GM12875 (cell line): ENCODE measurements at regions not wholly inside any gene's neighbourhood (a gene's known extent, or its start where the extent isn't known, plus 50 kb on each side); places are given as distances from the start of the nearest gene placed in this dataset.
"Not testable (repeated sequence)": the region's sequence is repeated elsewhere in the genome, so short reads cannot be mapped to it uniquely, and the experiment has no call there.

ENCODE experiments used
- H3K4me3 ChIP-seq: one replicate; pipeline ENCODE4 v1.5.1; 2011; ENCODE audit warnings: low read depth, low read length, control low read depth
- CTCF ChIP-seq: IDR thresholded peaks from 2 replicates; pipeline ENCODE4 v1.5.1; 2011; ENCODE audit warnings: low read depth, mild to moderate bottlenecking, control low read depth, inconsistent platforms, low read length, moderate library complexity, borderline replicate concordance; ENCODE audit not compliant: insufficient read depth

- no peak overlapping the region for H3K4me3 ChIP-seq
- no peak for TF ChIP-seq CTCF
Observed at GRCh38 chr7:7032221-7032620, 150.1 kb upstream of the C1GALT1 start.

GRCh38 chr7:7035851-7036250, 146.5 kb upstream of the C1GALT1 start:
- H3K4me3 ChIP-seq = no peak overlapping the region
- no peak for TF ChIP-seq CTCF

- not testable (repeated sequence) for H3K4me3 ChIP-seq
Observed at GRCh38 chr7:7042286-7042893, 140.0 kb upstream of the C1GALT1 start.

- TF ChIP-seq CTCF = no peak
- no peak overlapping the region for H3K4me3 ChIP-seq
Observed at GRCh38 chr7:7044806-7045205, 137.5 kb upstream of the C1GALT1 start.

- no peak overlapping the region for H3K4me3 ChIP-seq
- no peak for TF ChIP-seq CTCF
Observed at GRCh38 chr7:7048213-7048612, 134.1 kb upstream of the C1GALT1 start.

- H3K4me3 ChIP-seq = no peak overlapping the region
- TF ChIP-seq CTCF = no peak
Observed at GRCh38 chr7:7051206-7051877, 131.0 kb upstream of the C1GALT1 start.

GRCh38 chr7:7054252-7054830, 128.0 kb upstream of the C1GALT1 start:
- TF ChIP-seq CTCF = no peak
- H3K4me3 ChIP-seq = no peak overlapping the region
